GM23248 (cell line): ENCODE measurements at regions not wholly inside any gene's neighbourhood (a gene's known extent, or its start where the extent isn't known, plus 50 kb on each side); places are given as distances from the start of the nearest gene placed in this dataset.

Experiments used
- EZH2 ChIP-seq: fragments of 200-600 bp; sonication (generic); IDR thresholded peaks from 2 replicates; pipeline ENCODE4 v1.6.1; 2018; ENCODE audit warnings: antibody characterized with exemption, mild to moderate bottlenecking; ENCODE audit not compliant: insufficient read depth, poor library complexity, severe bottlenecking
- EZH2phosphoT487 ChIP-seq: fragments of 200-600 bp; sonication (generic); IDR thresholded peaks from 2 replicates; pipeline ENCODE4 v1.6.1; 2018; ENCODE audit warnings: antibody characterized with exemption, moderate library complexity, mild to moderate bottlenecking, low read depth; ENCODE audit not compliant: insufficient read depth

DNA sequence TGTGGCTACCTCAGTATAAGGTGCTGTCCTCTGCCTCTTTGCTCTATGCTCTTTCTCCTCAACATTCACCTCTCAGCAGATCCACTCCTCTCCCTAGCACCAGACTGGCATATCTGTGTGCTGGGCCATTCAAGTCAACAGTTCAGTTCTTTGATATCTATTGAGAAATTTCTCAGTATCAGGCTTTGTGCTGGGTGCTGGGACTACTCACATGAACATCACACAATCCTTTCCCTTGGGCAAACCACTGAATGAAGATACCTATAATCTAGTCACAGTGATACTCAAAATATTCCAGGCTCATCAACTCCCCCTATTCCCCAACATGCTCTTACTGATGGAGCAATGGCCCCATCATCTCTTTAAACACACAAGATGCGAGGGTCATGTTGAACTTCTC lies 120.8 kb downstream of the RPL22L1 start:
- no peak for TF ChIP-seq EZH2phosphoT487
- no peak for TF ChIP-seq EZH2
